ENCODE measurements at regions not wholly inside any gene's neighbourhood (a gene's known extent, or its start where the extent isn't known, plus 50 kb on each side); places are given as distances from the start of the nearest gene placed in this dataset.

- DNase-seq (ENCODE audit: low read depth, low spot score), result peak; percentile 52
Measured at GRCh38 chr4:158008551-158009218, 164.1 kb downstream of the GASK1B start.

DNA sequence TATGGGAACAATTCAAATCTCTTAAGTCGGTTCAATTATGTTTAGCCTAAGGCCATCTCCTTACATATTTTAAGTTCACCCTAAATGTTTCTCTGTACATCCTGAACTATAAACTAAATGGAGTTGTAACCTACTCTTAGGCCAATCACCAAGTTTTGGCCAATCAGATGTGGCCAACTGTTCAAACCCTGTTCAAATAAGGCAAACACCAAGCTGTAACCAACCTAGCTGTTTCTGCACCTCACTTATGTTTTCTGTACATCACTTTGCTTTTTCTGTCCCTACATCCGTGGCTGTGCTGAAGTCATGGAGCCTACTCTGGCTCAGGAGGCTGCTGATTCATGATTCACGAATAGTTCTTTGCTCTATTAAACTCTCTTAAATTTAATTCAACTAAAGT, 165.3 kb downstream of the GASK1B start:
- DNase-seq (ENCODE audit: low read depth, low spot score), result no peak

GRCh38 chr4:158006990-158007389, 165.8 kb downstream of the GASK1B start:
- DNase-seq (ENCODE audit: low read depth, low spot score), result no peak

DNA sequence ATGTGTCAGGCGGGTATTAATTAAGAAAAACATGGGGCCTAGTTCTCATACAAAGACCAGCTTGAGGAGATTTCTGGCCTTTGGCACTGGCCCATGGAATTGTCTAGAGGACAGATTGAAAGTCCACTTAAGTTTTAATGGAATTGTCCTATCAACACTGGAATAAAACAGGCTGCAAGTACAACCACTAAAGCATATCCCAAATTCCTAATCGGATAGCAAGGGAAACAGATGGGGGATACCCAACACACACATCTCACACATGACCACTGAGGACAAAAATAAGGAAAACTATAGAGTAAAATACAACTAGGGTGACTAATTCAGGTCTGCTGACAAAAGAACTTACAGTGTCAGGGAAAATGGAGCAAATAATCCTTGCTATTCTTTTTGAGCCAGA, 167.8 kb downstream of the GASK1B start:
- no peak for DNase-seq (ENCODE audit: low read depth, low spot score)

DNA sequence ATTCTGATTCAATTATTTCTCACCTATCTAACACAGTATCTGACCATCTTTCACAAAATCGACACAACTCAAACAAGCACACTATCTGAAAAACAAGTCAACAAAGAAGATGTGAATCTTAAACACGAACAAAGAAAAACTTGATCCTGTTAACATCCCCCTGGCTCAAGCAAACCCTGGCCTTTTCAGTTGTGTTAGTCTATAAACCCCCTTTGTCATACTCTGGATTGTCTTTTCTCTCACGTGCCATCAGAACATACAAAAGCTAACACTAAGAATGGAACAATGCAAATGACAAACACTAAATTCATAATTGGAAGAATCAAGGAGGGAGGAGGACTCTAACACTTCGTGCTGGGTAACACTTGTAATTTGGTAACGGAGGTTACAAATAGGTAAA, 168.7 kb downstream of the GASK1B start:
- DNase-seq (ENCODE audit: low read depth, low spot score), result no peak

DNA sequence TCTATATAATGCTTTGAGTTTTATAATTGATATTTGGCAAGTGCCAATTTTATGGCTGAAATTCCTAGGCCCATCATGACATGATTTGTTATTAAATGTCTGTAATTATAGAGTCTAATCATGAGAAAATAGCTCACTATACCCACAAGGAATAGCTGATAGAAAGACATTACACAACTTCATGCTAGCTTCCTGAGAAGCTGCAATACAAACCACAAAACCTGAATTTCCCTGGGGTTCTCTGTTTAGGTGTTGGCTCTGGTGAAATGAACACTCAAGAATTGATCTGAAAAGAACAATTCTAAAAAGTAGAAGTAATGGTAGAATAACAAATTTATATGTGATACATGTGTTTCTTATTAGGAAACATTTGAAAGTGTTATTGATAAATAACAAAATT, 169.6 kb downstream of the GASK1B start:
- no peak for DNase-seq (ENCODE audit: low read depth, low spot score)

GRCh38 chr4:158002173-158002572, 170.7 kb downstream of the GASK1B start:
- no peak for DNase-seq (ENCODE audit: low read depth, low spot score)

GRCh38 chr4:158001756-158002155, 171.1 kb downstream of the GASK1B start:
- DNase-seq (ENCODE audit: low read depth, low spot score), result no peak

- no peak for DNase-seq (ENCODE audit: low read depth, low spot score)
Measured at GRCh38 chr4:157999723-158000122, 173.1 kb downstream of the GASK1B start.

- no peak for DNase-seq (ENCODE audit: low read depth, low spot score)
Measured at GRCh38 chr4:157997296-157997695, 175.5 kb downstream of the GASK1B start.

DNA sequence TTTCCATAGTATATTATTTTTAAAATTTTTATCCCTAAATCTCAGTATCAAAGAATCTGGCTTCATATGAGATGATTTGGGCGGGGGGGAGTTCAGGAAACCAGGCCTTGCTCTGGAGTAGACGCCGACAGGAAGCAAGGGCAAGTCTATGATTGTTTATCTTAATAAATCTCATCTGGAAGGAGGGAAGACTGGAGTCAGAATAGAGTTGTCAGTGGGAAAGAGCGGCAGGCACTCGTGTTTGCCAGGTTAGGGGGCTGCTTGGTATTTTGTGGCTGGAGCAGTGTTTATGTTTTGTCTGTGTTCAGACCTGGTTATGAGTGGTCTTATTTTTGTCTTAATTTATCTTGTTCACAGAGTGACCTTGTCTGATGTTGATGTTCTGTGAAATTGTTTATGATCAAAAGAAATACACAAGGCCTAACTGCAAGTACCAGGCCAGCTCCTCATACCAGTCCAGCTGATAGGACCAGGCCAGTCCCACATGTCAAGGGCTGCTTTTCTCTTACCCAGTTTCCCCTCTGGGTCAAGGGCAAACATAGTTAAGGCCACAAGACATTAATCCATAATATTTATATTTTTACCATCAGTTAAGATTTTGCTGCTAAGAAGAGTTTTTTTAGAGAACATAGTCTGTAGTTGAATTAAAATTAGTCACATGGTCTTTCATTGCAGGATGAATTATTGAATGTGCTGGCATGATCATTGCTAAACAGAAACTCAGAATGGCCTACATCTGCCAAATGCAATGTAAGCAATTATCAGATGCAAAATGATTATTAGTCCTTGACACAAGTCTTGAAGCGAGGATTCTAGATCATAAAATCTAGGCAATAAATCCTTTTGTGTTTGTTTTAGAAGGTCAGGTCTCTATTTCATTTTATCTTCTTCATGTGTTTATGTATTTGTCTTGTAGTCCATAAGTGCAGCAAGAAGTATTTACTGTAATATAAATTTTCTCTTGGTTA, 176.5 kb downstream of the GASK1B start:
- DNase-seq (ENCODE audit: low read depth, low spot score), result no peak

- no peak for DNase-seq (ENCODE audit: low read depth, low spot score)
Measured at GRCh38 chr4:157994863-157995262, 178.0 kb downstream of the GASK1B start.

DNA sequence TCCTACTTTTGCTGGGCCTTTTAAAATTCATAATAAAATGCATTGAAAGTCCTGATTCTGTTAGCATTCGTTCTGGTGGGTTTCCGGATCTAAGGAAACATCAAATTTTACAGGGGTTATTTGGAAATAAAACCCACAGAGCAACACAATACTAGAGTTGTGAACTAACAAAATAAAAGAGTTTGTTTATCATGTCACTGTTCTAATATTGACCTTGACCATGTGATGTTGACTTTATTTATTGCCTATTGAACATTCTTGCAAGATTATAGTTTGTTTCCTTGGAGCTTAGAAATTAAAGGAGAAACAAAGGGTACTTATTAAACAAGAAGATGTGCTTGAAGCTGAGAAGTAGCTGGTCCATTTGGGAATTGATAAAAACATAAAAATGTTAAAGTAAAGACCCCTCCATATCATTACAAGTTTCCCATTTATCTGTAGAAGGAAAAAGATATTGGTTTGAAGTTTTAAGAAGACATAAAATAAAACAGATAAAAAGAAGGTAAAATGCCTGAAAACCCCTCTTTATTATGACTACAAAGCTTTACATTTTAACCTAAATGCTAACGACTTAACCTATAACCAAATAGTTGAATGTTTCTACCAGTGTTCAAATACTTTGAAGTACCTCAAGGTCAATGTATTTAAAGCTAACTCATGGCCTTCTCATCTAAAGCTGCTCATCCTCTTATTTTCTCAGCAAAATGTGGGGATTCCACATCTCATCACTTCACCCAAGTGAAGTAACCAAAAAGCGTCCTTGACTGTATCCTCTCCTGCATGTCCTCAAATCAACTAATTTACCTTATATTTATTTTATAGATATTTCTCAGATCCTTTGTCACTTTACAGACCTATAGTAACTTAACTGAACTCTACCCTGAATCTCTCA, 179.6 kb downstream of the GASK1B start:
- DNase-seq (ENCODE audit: low read depth, low spot score), result no peak

DNA sequence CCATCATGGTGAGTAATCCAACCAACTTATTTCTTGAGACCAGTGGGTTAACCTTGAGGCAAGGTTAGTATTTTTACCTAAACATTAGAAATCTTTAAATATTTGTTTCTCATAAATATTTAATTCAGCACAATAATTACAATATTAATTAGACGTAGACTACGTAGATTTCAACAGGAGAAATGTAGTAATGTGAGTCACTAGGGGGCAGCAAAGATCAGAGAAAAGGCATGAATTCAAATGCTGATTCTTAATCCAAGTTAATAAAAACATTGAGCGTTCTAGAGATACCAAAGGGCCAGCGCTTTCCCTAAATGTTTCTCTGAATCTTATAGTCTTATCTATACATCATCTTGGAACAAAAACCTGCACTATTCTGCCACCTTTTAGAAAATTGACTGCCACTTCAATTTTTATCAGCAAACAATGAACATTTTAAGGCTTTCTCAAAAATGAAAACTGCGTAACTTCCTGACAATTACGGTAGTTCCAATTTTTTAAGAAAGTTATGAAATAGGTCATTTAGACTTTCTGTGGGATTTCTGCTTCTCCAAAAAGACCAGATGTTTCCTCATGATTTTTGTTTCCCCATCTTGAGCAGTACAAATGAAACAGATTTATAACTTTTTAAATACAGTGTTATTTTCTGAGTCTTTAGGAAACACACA, 180.7 kb downstream of the GASK1B start:
- DNase-seq (ENCODE audit: low read depth, low spot score), result peak; percentile 57

- no peak for DNase-seq (ENCODE audit: low read depth, low spot score)
Measured at GRCh38 chr4:157988641-157989040, 184.2 kb downstream of the GASK1B start.

GRCh38 chr4:157984285-157984911, 188.4 kb downstream of the GASK1B start:
- DNase-seq (ENCODE audit: low read depth, low spot score), result no peak

DNA sequence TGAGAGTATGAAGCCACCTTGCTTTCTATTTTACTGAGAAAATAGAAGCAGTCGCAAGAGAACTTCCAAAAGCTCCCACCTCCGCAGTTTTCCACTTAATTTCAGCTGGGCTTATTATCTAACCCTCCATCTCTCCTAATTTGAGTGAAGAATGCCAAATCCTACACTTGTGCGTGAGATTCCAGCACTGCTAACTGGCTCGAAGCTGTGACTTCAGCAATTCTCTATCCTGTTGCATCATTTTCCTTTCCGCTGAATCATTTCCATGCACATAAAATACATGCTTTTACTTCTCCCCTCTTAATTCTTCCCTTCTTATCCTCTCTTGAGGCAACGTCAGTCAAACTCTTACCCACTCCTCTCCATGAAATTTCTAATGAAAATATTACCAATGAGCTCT, 189.5 kb downstream of the GASK1B start:
- DNase-seq (ENCODE audit: low read depth, low spot score), result no peak

- no peak for DNase-seq (ENCODE audit: low read depth, low spot score)
Measured at GRCh38 chr4:157980158-157980557, 192.7 kb downstream of the GASK1B start.

GRCh38 chr4:157978680-157979361, 194.0 kb downstream of the GASK1B start:
- DNase-seq (ENCODE audit: low read depth, low spot score), result peak; percentile 37

- no peak for DNase-seq (ENCODE audit: low read depth, low spot score)
Measured at GRCh38 chr4:157977086-157977485, 195.7 kb downstream of the GASK1B start.
